Epithelial cell of proximal tubule (primary cell): ENCODE measurements at regions not wholly inside any gene's neighbourhood (a gene's known extent, or its start where the extent isn't known, plus 50 kb on each side); places are given as distances from the start of the nearest gene placed in this dataset.
"Not testable (repeated sequence)": the region's sequence is repeated elsewhere in the genome, so short reads cannot be mapped to it uniquely, and the experiment has no call there.

ENCODE experiments used
- DNase-seq: peaks from one replicate; pipeline ENCODE4 v3.0.0-alpha.2; 2011; ENCODE audit warnings: low read depth
- H3K4me3 ChIP-seq: 2 replicates; pipeline ENCODE4 v1.5.1; 2011; ENCODE audit warnings: low read depth, mild to moderate bottlenecking, low read length
- TF ChIP-seq, protein P1 (sequence below): conservative IDR thresholded peaks from 2 replicates; pipeline ENCODE4 v1.5.1; 2012; ENCODE audit warnings: low read depth, mild to moderate bottlenecking, low read length

GRCh38 chrX:47302396-47302795 lies 68.0 kb upstream of the ZNF157 start:
- H3K4me3 ChIP-seq, result no peak overlapping the region
- TF ChIP-seq, protein P1, sequence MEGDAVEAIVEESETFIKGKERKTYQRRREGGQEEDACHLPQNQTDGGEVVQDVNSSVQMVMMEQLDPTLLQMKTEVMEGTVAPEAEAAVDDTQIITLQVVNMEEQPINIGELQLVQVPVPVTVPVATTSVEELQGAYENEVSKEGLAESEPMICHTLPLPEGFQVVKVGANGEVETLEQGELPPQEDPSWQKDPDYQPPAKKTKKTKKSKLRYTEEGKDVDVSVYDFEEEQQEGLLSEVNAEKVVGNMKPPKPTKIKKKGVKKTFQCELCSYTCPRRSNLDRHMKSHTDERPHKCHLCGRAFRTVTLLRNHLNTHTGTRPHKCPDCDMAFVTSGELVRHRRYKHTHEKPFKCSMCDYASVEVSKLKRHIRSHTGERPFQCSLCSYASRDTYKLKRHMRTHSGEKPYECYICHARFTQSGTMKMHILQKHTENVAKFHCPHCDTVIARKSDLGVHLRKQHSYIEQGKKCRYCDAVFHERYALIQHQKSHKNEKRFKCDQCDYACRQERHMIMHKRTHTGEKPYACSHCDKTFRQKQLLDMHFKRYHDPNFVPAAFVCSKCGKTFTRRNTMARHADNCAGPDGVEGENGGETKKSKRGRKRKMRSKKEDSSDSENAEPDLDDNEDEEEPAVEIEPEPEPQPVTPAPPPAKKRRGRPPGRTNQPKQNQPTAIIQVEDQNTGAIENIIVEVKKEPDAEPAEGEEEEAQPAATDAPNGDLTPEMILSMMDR, result no peak
- no peak for DNase-seq

GRCh38 chrX:47306471-47307023 lies 63.8 kb upstream of the ZNF157 start:
- not testable (repeated sequence) for H3K4me3 ChIP-seq, DNase-seq

GRCh38 chrX:47311932-47312774 lies 58.2 kb upstream of the ZNF157 start:
- TF ChIP-seq, protein P1, result peak; percentile 63
- no peak overlapping the region for H3K4me3 ChIP-seq
- DNase-seq, result no peak

DNA sequence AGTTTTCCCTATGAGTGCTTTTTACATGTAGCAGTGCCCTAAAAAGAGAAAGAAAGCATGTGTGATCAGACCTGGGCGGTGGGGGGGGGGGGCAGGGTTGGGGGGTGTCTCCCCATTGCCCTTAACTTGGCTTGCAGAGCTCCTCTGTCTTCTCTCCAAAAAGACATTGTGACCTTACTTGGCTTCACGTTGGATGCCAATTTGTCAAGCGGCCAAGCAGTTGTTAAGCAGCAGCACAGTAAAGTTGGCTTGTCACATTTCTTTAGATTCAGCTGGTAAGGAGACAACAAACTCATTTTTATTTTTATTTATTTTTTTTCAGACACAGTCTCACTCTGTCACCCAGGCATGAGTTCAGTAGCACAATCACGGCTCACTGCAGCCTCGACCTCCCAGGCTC lies 57.3 kb upstream of the ZNF157 start:
- TF ChIP-seq, protein P1, result no peak
- DNase-seq, result no peak
- no peak overlapping the region for H3K4me3 ChIP-seq

- H3K4me3 ChIP-seq, result no peak overlapping the region
- DNase-seq, result no peak
- TF ChIP-seq, protein P1, result no peak
These were observed 53.9 kb upstream of the ZNF157 start for GRCh38 chrX:47316276-47317025.
